HL-60 (cell line): ENCODE measurements at regions not wholly inside any gene's neighbourhood (a gene's known extent, or its start where the extent isn't known, plus 50 kb on each side); places are given as distances from the start of the nearest gene placed in this dataset.
"Not testable (repeated sequence)": the region's sequence is repeated elsewhere in the genome, so short reads cannot be mapped to it uniquely, and the experiment has no call there.

Experiments
- DNase-seq, 2 experiments: peaks; one replicate each; pipeline ENCODE4 v3.0.0-alpha.2; 2010 to 2020; ENCODE audit warnings: low read depth in 1 of 2, low spot score in 1 of 2
- H3K27ac ChIP-seq: fragments of 250-450 bp; sonication (Bioruptor Pico); replicated peaks from 2 replicates; pipeline ENCODE4 v1.5.1; 2020; ENCODE audit warnings: mild to moderate bottlenecking, moderate library complexity
- H3K27me3 ChIP-seq: fragments of 250-450 bp; sonication (Bioruptor Pico); 2 replicates; pipeline ENCODE4 v1.5.1; 2021; ENCODE audit warnings: mild to moderate bottlenecking, moderate library complexity; ENCODE audit not compliant: insufficient read depth, poor library complexity, severe bottlenecking
- H3K4me3 ChIP-seq: replicated peaks from 2 replicates; pipeline ENCODE4 v1.5.1; 2011; ENCODE audit warnings: mild to moderate bottlenecking, control low read depth, low read length; ENCODE audit not compliant: insufficient read depth
- GABPA ChIP-seq: IDR thresholded peaks from 2 replicates; pipeline ENCODE4 v1.6.1; 2012; ENCODE audit warnings: low read depth
- POLR2AphosphoS5 ChIP-seq: IDR thresholded peaks from 2 replicates; pipeline ENCODE4 v1.6.1; 2012; ENCODE audit warnings: low read depth
- SPI1 ChIP-seq: IDR thresholded peaks from 2 replicates; pipeline ENCODE4 v1.6.1; 2012; ENCODE audit warnings: low read depth, mild to moderate bottlenecking, borderline replicate concordance
- TF ChIP-seq, protein P1 (sequence below): IDR thresholded peaks from 2 replicates; pipeline ENCODE4 v1.6.1; 2012; ENCODE audit warnings: low read depth; ENCODE audit not compliant: insufficient replicate concordance
- TF ChIP-seq, protein P2 (sequence below): IDR thresholded peaks from one replicate; pipeline ENCODE4 v1.5.1; 2011; ENCODE audit warnings: low read length, control low read depth, inconsistent platforms; ENCODE audit not compliant: insufficient read depth

DNA sequence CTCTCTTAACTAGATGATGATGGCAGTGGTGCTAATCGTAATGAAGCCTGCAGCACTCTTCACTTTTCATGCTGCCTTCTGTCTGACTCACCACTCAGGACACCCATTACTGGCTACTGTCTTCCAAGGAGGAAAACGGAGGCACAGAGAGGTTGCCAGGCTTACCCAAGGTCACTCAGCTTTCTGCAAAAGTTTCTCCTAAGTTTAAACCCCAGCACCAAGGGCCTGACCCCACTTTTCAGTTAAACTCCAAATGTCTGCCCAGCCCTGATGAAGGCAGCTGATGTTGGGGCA, 78.1 kb upstream of the RUNX3 start:
- no peaks in the 10 kb centered on the region for H3K27me3 ChIP-seq
- no peak for DNase-seq
- H3K27ac ChIP-seq = peak overlapping the region; percentile 68
- TF ChIP-seq, protein P1, sequence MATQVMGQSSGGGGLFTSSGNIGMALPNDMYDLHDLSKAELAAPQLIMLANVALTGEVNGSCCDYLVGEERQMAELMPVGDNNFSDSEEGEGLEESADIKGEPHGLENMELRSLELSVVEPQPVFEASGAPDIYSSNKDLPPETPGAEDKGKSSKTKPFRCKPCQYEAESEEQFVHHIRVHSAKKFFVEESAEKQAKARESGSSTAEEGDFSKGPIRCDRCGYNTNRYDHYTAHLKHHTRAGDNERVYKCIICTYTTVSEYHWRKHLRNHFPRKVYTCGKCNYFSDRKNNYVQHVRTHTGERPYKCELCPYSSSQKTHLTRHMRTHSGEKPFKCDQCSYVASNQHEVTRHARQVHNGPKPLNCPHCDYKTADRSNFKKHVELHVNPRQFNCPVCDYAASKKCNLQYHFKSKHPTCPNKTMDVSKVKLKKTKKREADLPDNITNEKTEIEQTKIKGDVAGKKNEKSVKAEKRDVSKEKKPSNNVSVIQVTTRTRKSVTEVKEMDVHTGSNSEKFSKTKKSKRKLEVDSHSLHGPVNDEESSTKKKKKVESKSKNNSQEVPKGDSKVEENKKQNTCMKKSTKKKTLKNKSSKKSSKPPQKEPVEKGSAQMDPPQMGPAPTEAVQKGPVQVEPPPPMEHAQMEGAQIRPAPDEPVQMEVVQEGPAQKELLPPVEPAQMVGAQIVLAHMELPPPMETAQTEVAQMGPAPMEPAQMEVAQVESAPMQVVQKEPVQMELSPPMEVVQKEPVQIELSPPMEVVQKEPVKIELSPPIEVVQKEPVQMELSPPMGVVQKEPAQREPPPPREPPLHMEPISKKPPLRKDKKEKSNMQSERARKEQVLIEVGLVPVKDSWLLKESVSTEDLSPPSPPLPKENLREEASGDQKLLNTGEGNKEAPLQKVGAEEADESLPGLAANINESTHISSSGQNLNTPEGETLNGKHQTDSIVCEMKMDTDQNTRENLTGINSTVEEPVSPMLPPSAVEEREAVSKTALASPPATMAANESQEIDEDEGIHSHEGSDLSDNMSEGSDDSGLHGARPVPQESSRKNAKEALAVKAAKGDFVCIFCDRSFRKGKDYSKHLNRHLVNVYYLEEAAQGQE = no peak
- TF ChIP-seq, protein P2, sequence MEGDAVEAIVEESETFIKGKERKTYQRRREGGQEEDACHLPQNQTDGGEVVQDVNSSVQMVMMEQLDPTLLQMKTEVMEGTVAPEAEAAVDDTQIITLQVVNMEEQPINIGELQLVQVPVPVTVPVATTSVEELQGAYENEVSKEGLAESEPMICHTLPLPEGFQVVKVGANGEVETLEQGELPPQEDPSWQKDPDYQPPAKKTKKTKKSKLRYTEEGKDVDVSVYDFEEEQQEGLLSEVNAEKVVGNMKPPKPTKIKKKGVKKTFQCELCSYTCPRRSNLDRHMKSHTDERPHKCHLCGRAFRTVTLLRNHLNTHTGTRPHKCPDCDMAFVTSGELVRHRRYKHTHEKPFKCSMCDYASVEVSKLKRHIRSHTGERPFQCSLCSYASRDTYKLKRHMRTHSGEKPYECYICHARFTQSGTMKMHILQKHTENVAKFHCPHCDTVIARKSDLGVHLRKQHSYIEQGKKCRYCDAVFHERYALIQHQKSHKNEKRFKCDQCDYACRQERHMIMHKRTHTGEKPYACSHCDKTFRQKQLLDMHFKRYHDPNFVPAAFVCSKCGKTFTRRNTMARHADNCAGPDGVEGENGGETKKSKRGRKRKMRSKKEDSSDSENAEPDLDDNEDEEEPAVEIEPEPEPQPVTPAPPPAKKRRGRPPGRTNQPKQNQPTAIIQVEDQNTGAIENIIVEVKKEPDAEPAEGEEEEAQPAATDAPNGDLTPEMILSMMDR = no peak
- TF ChIP-seq POLR2AphosphoS5 (no peak), GABPA (no peak), SPI1 (no peak)
- H3K4me3 ChIP-seq = no peak overlapping the region

DNA sequence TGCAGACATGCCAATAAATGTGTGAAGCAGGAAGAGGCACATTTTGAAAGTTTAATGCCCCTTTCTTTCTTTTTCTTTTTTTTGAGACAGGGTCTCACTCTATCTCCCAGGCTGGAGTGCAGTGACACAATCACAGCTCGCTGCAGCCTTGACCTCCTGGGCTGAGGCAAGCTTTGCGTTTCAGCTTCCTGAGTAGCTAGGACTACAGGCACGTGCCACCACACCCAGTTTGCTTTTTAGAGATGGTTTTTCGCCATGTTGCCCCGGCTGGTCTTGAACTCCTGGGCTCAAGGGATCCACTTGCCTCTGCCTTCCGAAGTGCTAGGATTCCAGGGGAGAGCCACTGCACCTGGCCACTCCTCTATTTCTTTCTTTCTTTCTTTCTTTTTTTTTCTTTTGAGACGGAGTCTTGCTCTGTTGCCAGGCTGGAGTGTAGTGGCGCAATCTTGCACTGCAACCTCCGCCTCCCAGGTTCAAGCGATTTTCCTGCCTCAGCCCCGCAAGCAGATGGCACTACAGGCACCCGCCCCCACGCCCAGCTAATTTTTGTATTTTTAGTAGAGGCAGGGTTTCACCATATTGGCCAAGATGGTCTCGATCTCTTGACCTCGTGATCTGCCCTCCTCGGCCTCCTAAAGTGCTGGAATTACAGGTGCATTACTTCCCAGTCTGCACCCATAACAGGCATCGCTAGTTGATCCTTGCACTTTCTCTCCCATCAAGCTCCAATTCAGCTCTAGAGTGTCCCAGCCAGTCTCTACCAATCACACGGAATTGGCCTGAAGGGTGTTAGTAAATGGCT, 77.5 kb upstream of the RUNX3 start:
- peak; percentile 55 to 81 for DNase-seq
- peak; percentile 59; the same call in 1 of the 2 replicates for TF ChIP-seq POLR2AphosphoS5
- peak overlapping the region; percentile 14; the same call in 1 of the 2 replicates for H3K4me3 ChIP-seq
- peak overlapping the region; percentile 68 for H3K27ac ChIP-seq
- H3K27me3 ChIP-seq = not testable (repeated sequence)

DNA sequence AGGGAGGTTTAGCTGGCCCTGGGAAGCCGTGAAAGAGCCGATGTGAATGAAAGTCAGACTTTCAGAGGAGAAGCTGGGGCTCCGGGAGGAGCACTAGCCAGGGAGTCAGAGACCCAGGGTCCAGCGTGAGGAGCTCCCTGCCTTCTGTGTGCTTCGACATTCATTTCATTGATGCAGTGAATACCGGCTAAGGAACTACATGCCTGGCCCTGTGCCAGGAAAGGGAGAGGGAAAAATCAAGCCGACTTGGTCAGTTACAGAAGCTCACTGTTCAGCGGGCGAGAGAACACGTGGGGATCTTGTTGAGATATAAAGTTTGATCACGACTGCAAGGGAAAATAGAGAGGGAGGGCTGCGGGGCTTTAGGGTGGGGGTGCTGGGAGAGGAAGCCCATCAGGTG, 76.7 kb upstream of the RUNX3 start:
- H3K4me3 ChIP-seq = no peak overlapping the region
- no peak overlapping the region for H3K27ac ChIP-seq
- DNase-seq = no peak
- H3K27me3 ChIP-seq = no peaks in the 10 kb centered on the region
- no peak for TF ChIP-seq POLR2AphosphoS5
- TF ChIP-seq SPI1 = no peak
- TF ChIP-seq, protein P2 = no peak
- TF ChIP-seq, protein P1 = no peak
- no peak for TF ChIP-seq GABPA

DNA sequence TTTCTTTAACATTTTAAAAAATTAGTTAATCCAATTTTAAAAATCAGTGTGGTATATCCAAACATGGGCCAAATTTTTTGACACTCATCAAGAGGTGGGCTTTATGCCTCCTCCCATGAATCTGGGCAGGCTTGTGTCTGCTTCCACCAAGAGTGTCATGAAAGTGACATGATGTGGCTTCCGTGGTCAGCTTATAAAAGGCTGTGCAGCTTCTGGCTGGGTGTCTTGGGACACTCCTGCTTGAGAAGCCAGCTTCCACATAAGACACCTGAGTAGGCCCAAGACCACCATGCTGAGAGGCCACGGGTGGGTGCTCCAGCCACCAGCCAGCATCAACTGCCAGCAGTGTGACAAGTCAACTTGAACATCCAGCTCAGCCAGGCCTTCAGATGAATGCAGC, 74.3 kb upstream of the RUNX3 start:
- TF ChIP-seq GABPA (no peak), POLR2AphosphoS5 (no peak), SPI1 (no peak)
- TF ChIP-seq, protein P2 = no peak
- Histone ChIP-seq H3K27ac (no peak overlapping the region), H3K27me3 (no peaks in the 10 kb centered on the region), H3K4me3 (no peak overlapping the region)
- DNase-seq = no peak
